ENCODE measurements at regions not wholly inside any gene's neighbourhood (a gene's known extent, or its start where the extent isn't known, plus 50 kb on each side); places are given as distances from the start of the nearest gene placed in this dataset.

DNA sequence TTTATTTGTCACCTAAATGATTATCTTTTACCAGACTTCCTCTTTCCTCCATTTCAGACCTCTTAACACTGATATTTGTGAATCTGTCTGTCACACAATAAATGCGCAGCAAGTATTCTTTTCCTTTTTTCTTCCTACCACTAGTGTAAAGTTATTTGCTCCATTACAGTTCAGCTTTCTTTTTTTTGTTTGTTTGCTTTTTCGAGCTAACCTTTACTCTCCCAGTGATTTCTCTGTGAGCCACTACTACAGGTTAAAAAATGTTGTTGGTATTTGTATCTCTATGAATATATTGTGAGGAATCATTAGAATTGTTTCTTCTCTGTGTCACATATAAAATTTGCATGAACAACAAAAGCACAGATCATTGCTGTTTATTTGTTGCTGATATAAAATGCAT, 854.0 kb upstream of the GCFC2 start:
- no peaks in the 10 kb centered on the region for H3K9me3 ChIP-seq
- DNase-seq (ENCODE audit: low spot score) = no peak
- H3K36me3 ChIP-seq = no peaks in the 10 kb centered on the region
- intact Hi-C loops (cut with DNase I) = no loop called here
- no peaks in the 10 kb centered on the region for H3K4me1 ChIP-seq (replicated peaks)
- no peak overlapping the region for H3K27ac ChIP-seq
- TF ChIP-seq POLR2AphosphoS5 (IDR thresholded peaks at IDR 0.05) = no peak
- TF ChIP-seq, protein P1, sequence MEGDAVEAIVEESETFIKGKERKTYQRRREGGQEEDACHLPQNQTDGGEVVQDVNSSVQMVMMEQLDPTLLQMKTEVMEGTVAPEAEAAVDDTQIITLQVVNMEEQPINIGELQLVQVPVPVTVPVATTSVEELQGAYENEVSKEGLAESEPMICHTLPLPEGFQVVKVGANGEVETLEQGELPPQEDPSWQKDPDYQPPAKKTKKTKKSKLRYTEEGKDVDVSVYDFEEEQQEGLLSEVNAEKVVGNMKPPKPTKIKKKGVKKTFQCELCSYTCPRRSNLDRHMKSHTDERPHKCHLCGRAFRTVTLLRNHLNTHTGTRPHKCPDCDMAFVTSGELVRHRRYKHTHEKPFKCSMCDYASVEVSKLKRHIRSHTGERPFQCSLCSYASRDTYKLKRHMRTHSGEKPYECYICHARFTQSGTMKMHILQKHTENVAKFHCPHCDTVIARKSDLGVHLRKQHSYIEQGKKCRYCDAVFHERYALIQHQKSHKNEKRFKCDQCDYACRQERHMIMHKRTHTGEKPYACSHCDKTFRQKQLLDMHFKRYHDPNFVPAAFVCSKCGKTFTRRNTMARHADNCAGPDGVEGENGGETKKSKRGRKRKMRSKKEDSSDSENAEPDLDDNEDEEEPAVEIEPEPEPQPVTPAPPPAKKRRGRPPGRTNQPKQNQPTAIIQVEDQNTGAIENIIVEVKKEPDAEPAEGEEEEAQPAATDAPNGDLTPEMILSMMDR (IDR thresholded peaks at IDR 0.05) = no peak
- no peak for TF ChIP-seq POLR2A (IDR thresholded peaks at IDR 0.05)
- H3K4me3 ChIP-seq = no peak overlapping the region
- H3K27me3 ChIP-seq (replicated peaks; ENCODE audit: insufficient read depth) = no peaks in the 10 kb centered on the region
- 65% methylated on average over 2 of the region's 2 CpGs for WGBS

DNA sequence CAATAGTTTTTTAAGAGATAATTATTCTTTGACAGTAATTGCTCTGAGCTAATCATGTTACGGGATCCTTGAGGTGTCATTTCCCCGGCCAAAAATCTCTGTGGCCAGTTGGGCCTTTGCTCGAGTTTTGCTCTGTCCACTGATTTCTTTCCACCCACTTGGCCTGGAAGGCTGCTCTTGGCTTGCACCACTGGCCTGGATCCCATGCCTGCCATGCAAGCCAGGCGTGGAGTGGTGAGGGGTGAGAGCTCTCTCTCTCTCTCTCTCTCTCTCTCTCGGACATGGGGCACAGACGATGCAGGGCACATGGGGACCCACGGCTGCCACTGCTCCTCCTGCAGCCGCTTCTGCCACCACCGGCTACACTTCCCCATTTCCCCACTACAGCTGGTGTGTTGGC, 853.0 kb upstream of the GCFC2 start:
- Histone ChIP-seq H3K9me3 (no peaks in the 10 kb centered on the region), H3K4me1 (replicated peaks) (no peaks in the 10 kb centered on the region), H3K27me3 (replicated peaks; ENCODE audit: insufficient read depth) (no peaks in the 10 kb centered on the region), H3K4me3 (no peak overlapping the region), H3K27ac (no peak overlapping the region), H3K36me3 (no peaks in the 10 kb centered on the region)
- DNase-seq (ENCODE audit: low spot score) = no peak
- TF ChIP-seq POLR2AphosphoS5 (IDR thresholded peaks at IDR 0.05) (no peak), POLR2A (IDR thresholded peaks at IDR 0.05) (no peak)
- TF ChIP-seq, protein P1 (IDR thresholded peaks at IDR 0.05) = no peak
- intact Hi-C loops (cut with DNase I) = no loop called here
- WGBS = 89% methylated on average over 9 of the region's 9 CpGs

DNA sequence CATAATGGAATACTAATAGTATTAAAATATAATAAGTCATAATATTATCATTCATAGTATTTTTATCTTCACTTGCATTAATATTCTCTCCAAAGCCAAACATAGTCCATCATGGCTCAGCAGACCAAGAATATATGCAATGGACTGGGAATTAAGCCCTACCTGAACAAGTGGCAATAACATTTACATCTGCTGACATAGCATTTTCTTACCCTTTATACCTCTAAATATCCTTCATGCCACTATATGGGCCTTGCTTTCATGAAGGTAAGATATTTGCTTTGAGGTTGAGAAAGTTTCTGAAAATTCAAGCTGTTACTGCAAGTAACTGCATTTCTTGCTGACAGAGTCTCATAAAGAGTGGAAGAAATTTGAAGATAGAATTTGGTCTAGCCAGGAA, 847.4 kb upstream of the GCFC2 start:
- no peaks in the 10 kb centered on the region for H3K27me3 ChIP-seq (replicated peaks; ENCODE audit: insufficient read depth)
- H3K36me3 ChIP-seq = no peaks in the 10 kb centered on the region
- no peaks in the 10 kb centered on the region for H3K9me3 ChIP-seq
- DNase-seq (ENCODE audit: low spot score) = no peak
- intact Hi-C loops (cut with DNase I) = no loop called here
- no peaks in the 10 kb centered on the region for H3K4me1 ChIP-seq (replicated peaks)
- no peak overlapping the region for H3K27ac ChIP-seq
- no peak overlapping the region for H3K4me3 ChIP-seq
- TF ChIP-seq POLR2A (IDR thresholded peaks at IDR 0.05) = no peak
- no peak for TF ChIP-seq POLR2AphosphoS5 (IDR thresholded peaks at IDR 0.05)
- TF ChIP-seq, protein P1 (IDR thresholded peaks at IDR 0.05) = no peak

DNA sequence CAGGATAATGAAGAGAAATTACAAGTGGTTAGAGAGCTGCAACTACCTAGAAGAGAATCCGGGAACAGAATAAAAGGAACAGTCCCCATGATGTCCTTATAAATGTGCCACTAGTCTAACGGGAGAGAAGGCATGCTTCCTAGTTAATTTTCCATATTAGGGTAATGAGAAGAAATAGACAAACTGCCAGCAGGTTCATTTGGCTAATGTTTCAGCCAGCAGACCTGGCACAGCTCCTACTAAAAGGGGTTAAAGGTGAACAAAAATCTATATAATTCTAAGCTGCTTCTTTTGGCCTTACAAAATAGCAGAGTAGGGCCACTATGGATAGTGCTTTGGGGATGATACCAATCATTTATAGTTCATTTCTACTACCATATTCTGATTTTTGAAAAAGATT, 845.3 kb upstream of the GCFC2 start:
- Histone ChIP-seq H3K27ac (no peak overlapping the region), H3K9me3 (no peaks in the 10 kb centered on the region), H3K4me3 (no peak overlapping the region), H3K36me3 (no peaks in the 10 kb centered on the region), H3K4me1 (replicated peaks) (no peaks in the 10 kb centered on the region), H3K27me3 (replicated peaks; ENCODE audit: insufficient read depth) (no peaks in the 10 kb centered on the region)
- WGBS = 42% methylated on average over 2 of the region's 2 CpGs
- TF ChIP-seq, protein P1 (IDR thresholded peaks at IDR 0.05) = no peak
- TF ChIP-seq POLR2A (IDR thresholded peaks at IDR 0.05) (no peak), POLR2AphosphoS5 (IDR thresholded peaks at IDR 0.05) (no peak)
- DNase-seq (ENCODE audit: low spot score) = no peak
- intact Hi-C loops (cut with DNase I) = no loop called here

DNA sequence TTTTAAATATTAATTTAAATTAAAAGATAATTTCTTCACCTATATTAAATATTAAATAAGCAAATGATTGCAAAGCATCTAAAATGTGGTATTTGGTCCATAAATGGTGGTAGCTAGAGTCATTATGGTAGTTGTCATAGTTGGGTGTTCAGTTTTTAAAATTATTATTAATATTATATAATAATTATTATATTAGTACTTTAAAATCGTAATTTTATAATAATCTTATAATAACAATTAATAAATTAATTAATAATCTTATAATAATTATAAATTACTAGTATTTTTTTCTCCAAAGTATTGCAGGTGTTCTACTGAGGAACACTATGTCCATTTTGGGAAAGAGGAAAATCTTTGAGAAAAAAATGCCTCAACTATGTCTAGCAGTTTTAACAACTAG, 835.5 kb upstream of the GCFC2 start:
- 82% methylated on average over 1 of the region's 1 CpG for WGBS
- H3K4me1 ChIP-seq (replicated peaks) = no peaks in the 10 kb centered on the region
- H3K27ac ChIP-seq = no peak overlapping the region
- no peak for DNase-seq (ENCODE audit: low spot score)
- H3K27me3 ChIP-seq (replicated peaks; ENCODE audit: insufficient read depth) = no peaks in the 10 kb centered on the region
- no peak overlapping the region for H3K4me3 ChIP-seq
- intact Hi-C loops (cut with DNase I) = no loop called here
- TF ChIP-seq, protein P1 (IDR thresholded peaks at IDR 0.05) = no peak
- no peak for TF ChIP-seq POLR2AphosphoS5 (IDR thresholded peaks at IDR 0.05)
- no peak for TF ChIP-seq POLR2A (IDR thresholded peaks at IDR 0.05)
- no peaks in the 10 kb centered on the region for H3K36me3 ChIP-seq
- H3K9me3 ChIP-seq = no peaks in the 10 kb centered on the region
